Left hindlimb (tissue), 1 donor: ENCODE measurements at regions not wholly inside any gene's neighbourhood (a gene's known extent, or its start where the extent isn't known, plus 50 kb on each side); places are given as distances from the start of the nearest gene placed in this dataset.
"Not testable (repeated sequence)": the region's sequence is repeated elsewhere in the genome, so short reads cannot be mapped to it uniquely, and the experiment has no call there.

Experiments used
- DNase-seq: peaks from one replicate; pipeline ENCODE4 v3.0.0-alpha.2; 2018

DNA sequence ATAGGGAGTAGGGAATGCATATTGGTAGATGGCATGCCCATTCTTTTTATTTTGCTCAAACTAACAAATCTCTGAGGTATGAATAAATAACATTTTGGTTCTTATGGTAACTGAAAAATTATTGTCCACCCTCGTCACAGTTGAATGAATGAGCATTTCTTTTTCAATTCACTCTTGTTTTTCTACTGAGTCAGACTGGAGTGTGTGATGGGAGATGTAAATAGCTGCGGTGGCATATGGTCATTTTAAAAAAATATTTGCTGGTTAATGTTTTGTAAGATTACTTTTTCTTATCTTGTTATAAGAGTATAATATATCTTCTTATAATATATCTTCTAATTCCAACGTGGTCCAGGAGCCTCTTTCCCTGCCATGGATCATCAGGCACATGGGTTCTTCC, 586.5 kb downstream of the SLITRK5 start:
- DNase-seq, result no peak

DNA sequence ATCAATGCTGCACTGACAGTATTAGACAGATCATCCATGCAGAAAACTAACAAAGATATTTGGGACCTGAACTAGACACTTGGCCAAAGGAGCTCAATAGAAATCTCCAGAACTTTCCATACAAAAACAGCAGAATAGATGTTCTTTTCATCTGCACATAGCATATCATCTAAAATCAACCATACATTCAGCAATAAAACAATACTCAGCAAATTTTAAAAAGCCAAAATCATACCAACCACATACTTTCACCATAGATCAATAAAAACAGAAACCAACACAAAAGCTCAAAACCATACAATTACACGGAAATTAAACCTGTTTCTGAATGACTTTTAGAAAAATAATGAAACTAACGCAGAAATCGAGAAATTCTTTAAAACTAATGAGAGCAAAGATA, 592.6 kb downstream of the SLITRK5 start:
- DNase-seq, result no peak

DNA sequence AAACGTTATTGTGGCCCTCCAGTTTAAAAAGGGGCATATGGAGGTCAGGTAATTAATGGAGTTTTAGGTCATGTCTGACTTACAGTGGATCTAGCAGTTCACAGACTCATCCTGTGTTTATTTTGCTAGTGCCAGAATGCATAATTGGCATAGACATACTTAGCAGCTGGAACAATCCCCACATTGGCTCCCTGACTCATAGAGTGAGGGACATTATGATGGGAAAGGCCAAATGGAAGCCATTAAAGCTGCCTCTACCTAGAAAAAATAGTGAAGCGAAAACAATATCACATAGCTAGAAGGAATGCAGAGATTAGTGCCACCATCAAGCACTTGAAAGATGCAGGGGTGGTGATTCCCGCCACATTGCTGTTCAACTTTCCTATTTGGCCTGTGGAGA, 610.7 kb downstream of the SLITRK5 start:
- DNase-seq, result no peak

GRCh38 chr13:88285329-88285728, 614.2 kb downstream of the SLITRK5 start:
- no peak for DNase-seq

- DNase-seq, result no peak
Measured at GRCh38 chr13:88288326-88288725, 617.2 kb downstream of the SLITRK5 start.

- DNase-seq, result not testable (repeated sequence)
Measured at GRCh38 chr13:88291731-88292130, 620.6 kb downstream of the SLITRK5 start.

DNA sequence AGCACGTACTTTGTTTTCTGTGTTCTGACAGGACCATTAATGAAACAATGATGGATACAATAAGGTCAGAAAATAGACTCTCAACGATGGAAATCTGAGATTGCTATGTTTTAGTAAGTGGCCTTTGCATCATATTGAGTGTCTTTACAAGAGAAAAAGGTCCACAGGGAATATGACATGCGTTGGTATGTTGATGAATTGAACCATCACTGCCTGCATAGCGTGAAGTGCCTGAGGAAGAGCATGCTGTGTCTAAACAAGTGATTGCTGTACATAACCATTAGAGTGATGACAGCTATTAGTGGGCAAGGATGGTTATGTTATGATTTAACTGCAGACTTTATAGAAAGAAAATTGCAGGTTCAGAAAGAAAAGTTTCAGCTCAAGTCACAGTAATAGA, 623.2 kb downstream of the SLITRK5 start:
- DNase-seq, result no peak

DNA sequence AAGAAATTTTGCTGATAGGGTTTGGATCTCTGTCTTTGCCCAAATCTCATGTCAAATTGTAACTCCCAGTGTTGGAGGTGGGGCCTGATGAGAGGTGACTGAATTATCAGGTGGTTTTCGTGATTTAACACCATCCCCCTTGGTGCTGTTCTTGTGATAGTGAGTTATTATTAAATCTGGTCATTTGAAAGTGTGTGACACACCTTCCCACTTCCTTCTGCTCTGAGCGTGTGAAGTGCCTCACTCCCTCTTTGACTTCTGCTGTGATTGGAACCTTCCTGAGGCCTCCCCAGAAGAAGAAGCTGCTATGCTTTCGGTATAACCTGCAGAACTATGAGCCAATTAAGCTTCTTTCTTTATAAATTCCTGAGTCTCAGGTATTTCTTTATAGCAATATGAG, 632.0 kb downstream of the SLITRK5 start:
- DNase-seq, result no peak

- no peak for DNase-seq
Measured at GRCh38 chr13:88303605-88304004, 632.4 kb downstream of the SLITRK5 start.

DNA sequence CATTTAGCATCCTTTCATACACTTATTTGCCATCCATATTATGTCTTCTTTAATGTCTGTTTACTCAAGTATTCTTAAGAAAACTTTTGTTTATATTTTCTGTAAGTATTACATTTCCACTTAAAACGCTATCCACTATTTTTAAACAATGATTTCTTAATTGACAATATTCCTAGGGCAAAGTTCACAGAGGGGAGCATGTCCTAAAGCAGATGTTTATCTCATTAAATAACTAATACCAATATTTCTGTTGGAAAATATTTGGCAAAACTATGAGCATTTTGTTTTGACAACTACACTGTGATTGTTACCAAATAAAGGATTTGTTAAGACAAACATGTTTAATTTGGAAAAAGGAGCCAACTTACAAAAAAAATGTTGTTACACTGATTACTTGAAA, 643.3 kb downstream of the SLITRK5 start:
- DNase-seq, result no peak

DNA sequence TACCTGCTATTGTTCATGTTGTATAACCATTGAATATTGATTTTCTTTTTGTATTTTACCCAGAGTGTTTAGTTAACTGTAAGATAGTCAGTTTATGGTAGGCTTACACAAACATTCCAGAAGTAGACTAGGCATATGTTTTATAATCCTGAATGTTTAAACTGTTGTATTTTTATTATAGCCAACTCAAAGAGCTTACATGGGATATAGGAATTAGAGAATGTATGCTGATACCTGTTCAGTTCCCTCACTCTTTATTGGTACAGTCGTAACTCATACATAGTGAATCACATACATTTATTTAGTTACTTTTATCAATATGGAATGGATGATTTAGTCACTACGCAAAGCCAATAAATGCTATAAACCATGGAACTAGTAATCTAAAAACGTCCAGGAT, 657.9 kb downstream of the SLITRK5 start:
- DNase-seq, result no peak

- DNase-seq, result no peak
Measured at GRCh38 chr13:88339271-88339741, 668.1 kb downstream of the SLITRK5 start.

GRCh38 chr13:88345171-88345847, 674.1 kb downstream of the SLITRK5 start:
- DNase-seq, result no peak

- DNase-seq, result no peak
Measured at GRCh38 chr13:88360761-88361160, 689.6 kb downstream of the SLITRK5 start.

DNA sequence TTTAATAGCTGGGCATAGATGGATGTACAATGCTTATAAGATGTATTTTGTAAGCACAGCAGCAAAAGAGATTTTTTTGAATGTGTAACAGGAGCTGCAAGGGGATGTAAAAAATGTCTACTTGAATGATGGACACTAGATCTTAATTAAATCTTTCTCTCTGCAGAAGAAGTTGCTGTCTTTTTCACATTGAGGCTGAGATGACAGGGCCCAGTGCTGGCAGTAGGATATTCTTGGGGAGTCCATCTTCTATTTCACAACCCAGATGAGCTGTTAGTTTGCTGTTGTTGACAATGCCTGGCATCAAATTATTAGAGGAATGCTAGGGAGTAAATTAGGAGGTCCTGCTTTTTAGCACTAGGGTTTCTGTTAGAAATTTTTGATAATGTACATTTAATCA, 698.7 kb downstream of the SLITRK5 start:
- no peak for DNase-seq

DNA sequence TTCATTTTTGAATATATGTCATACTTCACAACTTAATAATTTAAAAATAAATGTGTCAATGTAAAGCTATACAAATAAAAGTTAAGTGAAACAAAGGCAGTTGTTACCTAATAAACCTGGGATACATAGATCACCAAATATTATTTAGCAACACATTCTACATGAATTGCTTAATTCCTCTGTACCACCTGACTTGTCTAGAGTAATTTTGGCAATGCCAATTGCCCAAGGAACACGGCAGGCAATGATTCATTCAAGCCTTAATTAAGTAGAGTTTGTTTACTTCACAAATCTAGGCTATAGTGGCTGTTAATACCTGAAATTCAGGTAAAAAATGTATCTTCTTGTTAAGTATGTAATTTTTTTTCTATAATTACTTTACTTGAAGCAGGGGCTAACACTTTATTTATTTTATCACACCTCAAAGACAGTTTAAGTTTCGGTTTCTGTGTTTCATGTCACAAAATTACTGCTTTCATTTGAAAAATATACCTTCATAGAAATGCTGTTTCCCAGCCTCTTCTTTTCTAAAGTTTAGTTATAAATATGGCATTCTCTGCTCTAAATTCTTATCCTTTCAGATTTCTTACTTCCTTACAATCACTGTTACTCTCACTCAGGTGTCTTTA, 705.7 kb downstream of the SLITRK5 start:
- DNase-seq, result no peak

DNA sequence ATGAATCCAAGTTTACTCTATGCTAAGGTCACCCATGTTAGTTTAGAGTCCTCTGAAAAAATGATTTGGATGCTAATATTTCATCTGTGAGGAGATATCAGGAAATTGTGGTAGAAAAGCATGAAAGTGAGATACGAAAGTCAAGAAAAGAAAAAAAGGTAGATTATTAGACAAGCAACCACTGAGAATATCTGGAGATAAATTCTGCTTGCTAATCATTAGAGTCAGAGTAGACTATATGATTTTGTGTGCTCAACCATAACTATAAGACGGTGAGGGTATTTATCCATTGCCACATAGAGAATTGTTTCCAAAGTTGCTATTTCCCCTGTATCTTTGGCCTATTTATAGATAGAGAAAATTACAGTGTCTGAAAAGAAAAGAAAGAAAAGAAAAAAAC, 706.7 kb downstream of the SLITRK5 start:
- DNase-seq, result no peak

DNA sequence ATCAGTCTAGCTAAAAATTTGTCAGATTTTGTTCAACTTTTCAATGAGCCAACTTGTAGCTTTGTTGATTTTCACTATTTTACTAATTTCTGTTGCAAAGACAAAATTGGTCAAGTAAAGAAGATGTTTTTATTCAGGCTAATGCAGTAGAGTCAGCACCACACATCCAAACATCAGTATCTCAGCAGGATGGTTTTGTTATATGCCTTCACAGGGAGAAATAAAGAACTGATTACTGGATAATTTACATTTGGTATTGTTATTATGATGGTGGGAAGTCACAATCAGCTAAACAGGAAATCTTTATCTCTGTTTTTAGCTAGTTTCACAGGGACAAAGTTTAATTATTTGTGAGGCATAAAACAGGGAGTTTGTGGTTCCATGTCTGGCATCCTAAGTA, 713.4 kb downstream of the SLITRK5 start:
- no peak for DNase-seq

- DNase-seq, result no peak
Measured at GRCh38 chr13:88395804-88396203, 724.6 kb downstream of the SLITRK5 start.

GRCh38 chr13:88411696-88412095, 740.5 kb downstream of the SLITRK5 start:
- no peak for DNase-seq

GRCh38 chr13:88417801-88418200, 746.6 kb downstream of the SLITRK5 start:
- DNase-seq, result no peak

- DNase-seq, result no peak
Measured at GRCh38 chr13:88424463-88424862, 753.3 kb downstream of the SLITRK5 start.

- no peak for DNase-seq
Measured at GRCh38 chr13:88426661-88427060, 755.5 kb downstream of the SLITRK5 start.

GRCh38 chr13:88429862-88430261, 758.7 kb downstream of the SLITRK5 start:
- no peak for DNase-seq

DNA sequence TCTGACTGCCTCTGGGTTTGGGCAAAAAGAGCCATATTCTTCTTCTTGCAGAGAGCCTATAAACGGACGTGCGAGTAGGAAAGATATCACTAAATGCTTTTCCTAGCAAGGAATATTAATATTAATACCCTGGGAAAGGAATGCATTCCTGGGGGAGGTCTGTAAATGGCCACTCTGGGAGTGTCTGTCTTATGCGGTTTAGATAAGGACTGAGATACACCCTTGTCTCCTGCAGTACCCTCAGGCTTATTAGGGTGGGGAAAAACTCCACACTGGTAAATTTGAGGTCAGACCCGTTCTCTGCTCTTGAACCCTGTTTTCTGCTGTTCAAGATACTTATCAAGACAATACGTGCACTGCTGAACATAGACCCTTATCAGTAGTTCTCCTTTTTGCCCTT, 763.8 kb downstream of the SLITRK5 start:
- no peak for DNase-seq
